Endothelial cell of hepatic sinusoid (primary cell): ENCODE measurements at regions not wholly inside any gene's neighbourhood (a gene's known extent, or its start where the extent isn't known, plus 50 kb on each side); places are given as distances from the start of the nearest gene placed in this dataset.
"Not testable (repeated sequence)": the region's sequence is repeated elsewhere in the genome, so short reads cannot be mapped to it uniquely, and the experiment has no call there.

ENCODE experiments used
- in situ Hi-C: cut with HindIII; loops from 2 replicates; pipeline ENCODE4 v1.10.0; 2017; ENCODE audit warnings: low sequenced_read_pairs

GRCh38 chr14:23829736-23830471, 123.7 kb upstream of the DHRS4 start:
- in situ Hi-C loops = no loop called here

- in situ Hi-C loops = no loop called here
Observed at GRCh38 chr14:23831596-23831995, 122.0 kb upstream of the DHRS4 start.

- in situ Hi-C loops = no loop called here
Observed at GRCh38 chr14:23861666-23862065, 91.9 kb upstream of the DHRS4 start.

- in situ Hi-C loops = no loop called here
Observed at GRCh38 chr14:23862513-23862912, 91.1 kb upstream of the DHRS4 start.

DNA sequence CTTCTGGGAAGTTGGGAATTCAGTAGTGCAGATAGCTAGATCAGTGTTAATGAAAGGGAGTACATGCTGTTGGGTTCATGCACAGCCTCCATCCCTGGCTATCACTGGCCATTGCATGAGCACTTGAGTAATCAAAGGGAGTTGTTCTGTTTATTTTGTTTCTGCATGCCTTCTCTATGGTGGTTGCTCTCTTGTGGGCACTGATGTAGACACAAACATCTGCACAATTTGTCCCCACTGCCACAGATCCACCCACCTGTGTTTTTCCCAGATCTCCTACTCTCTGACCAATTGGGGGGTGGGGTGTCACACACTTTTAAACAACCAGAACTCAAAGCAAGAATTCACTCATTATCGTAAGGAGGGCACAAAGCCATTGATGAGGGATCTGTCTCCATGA, 89.7 kb upstream of the DHRS4 start:
- in situ Hi-C loops = no loop called here

DNA sequence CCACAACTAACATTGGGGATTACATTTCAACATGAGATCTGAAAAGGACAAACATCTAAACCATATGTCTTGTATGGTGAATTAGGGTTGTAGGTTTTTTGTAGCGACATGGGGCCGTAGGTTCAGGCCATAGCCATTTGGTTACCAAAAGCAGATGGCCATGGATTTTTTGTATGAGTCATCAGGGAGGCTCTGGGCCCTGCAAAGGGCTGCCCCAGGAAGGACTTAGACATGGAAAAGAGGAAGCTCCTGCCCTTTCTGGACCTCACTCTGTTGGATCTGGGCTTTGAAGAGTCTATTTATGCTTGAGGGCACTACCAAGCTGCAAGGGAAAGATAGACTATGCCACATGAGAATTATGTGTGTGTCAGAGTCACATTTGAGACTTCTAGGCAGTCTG, 89.3 kb upstream of the DHRS4 start:
- in situ Hi-C loops = no loop called here

- in situ Hi-C loops = loop anchor here (5.0 kb wide), 1 partner anchor 93 kb away; no protein-coding TSS in a partner anchor
Observed at GRCh38 chr14:23864861-23865260, 88.7 kb upstream of the DHRS4 start.

- in situ Hi-C loops = loop anchor here (5.0 kb wide), 1 partner anchor 93 kb away; no protein-coding TSS in a partner anchor
Observed at GRCh38 chr14:23865502-23865901, 88.1 kb upstream of the DHRS4 start.

DNA sequence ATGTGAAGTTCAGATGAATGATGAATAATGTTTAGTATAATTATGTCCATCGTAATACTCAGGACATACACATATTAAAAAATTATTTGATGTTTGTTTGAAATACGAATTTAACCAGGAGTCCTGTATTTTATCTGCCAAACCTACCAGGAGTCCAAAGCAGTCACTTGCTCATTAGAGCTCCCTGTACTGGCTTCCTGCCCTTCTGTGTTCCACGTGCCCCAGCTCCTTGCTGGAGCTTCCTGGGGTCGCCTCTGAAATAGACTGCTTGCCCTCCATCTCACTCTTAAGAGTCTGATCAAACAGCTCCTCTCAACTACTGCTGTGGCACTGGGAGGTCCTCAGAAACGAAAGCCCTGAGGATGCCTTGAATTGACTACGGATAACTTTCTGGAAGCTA, 87.3 kb upstream of the DHRS4 start:
- in situ Hi-C loops = loop anchor here (5.0 kb wide), 1 partner anchor 94 kb away; no protein-coding TSS in a partner anchor

DNA sequence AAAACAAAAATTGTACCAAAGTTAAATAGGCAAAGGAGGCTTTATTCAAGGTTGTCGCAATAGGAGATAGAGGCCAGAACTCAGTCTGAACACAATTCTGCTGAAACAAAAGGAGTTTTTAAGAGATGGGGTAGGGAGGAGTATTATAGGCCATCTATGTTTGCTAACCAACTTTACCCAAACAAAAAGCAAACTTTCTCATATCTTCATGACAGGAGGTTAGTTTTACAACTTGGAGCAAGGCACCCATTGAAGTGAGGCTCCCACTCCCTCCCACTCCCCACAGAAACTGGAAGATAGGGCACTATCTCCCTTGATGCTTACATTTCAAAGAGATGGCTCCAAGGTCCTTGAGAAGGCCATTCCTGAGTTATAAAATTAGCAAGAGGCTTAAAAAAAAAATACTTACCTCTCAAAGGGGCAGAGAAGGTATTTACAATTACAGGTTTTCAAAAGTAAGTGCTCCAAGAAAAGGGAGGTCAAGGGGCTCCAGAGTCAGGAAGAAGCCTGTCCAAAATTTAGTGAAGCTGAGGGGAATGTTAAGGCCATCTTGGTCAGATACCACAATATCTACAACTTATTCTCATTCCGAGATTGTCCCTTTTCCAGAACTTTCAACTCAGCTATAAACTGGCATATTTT, 84.4 kb upstream of the DHRS4 start:
- in situ Hi-C loops = loop anchor here (5.0 kb wide), 1 partner anchor 97 kb away; no protein-coding TSS in a partner anchor

DNA sequence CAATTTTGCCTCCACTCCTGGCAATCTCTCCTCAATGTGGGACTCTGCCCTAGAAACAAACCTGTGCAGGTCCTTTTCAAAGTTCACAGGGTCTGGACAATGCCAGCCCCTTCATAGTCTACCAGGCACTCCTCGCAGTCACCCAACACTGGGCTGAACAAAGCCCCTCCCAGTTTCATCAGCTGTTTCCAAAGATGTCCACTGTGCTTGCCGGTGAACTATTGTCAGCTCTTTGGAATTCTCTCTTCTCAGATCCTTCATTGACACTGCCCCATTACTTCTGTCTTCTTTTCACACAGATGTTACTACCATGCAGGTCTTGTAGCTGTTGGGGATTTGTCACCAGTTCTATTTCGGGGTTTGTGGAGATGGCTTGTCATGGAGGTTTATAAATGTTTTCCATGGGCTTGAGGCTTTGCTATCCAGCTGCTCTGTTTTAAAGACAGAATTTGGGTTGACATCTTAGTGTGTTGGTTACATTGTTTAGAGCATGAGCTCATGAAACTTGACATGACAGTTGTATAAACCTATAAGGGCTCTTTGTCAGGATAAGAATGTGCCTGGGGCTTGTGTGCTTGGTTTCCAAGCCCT, 77.3 kb upstream of the DHRS4 start:
- in situ Hi-C loops = no loop called here

DNA sequence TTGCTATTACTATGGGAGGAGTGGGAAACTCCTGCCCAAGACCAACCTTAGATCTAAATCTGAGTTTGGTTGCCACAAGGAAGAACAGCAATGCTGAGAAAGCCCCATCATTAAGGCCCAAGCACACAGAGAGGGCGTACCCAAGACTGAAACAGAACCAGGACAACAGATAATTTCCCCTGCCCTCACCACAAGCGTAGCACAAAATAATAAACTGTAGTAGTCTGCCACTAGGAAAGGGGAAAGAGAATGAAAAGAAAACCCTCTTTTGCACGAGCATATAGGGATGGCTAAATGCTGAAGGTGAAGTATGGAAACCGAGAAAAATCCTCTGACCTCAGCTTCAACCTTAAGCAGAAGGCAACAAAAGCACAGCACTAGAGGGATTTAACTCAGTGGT, 76.5 kb upstream of the DHRS4 start:
- in situ Hi-C loops = no loop called here

GRCh38 chr14:23877538-23878180, 75.9 kb upstream of the DHRS4 start:
- in situ Hi-C loops = no loop called here

DNA sequence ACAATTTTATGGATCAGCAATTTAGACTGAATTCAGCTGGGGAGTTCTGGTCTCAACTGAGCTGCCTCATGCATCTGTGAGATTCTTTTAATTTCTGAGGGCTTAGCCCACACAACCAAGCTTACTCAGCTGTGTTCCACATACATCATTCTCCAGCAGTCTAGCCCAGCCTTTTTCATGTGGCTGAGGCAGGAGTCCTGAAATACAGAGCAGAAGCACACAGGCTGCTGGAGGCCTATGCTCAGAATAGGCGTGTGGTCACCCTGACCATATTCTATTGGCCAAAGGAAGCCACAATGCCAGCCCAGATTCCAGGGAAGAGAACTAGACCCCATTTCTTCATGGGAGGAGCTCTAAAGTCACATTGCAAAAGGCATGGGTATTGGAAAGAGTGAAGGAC, 72.3 kb upstream of the DHRS4 start:
- in situ Hi-C loops = no loop called here

DNA sequence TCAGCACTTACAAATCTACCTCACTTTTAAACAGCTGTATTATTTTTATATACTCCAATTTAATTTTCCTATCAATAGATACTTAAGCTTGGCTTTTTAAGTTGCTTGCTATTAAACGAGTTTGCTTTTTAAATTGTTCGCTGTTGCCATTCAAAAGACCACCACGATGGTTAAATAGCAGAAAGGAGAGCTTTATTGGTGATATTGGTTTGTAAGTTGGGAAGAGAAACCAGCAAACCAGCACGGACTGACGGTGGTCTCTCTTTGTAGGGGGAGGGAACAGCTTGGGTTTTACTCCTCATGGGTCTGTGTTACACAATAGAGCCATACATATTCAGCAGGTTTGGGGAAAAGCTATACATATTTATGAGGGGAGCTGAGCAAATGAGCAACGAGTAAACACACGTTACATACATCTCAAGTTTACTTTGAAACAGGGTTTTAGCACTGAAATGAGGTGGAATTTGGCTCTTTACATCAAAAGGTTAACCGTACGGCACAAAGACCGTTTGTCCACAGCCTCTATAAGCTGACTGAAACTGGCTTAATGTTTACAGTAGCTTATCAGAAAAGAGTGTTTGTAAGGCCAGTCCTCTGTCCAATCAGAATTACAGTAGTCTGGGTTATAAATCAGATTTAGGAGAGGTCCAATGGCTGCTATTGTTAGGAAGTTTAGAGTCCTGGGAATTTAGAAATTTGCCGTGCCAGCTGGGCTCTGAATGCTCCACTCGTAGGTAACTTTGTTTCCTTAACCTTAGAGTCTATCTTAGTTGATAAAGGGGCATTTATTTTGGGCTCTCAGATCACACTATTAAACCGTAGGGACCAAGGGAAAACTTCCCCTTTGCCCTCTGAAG, 69.7 kb upstream of the DHRS4 start:
- in situ Hi-C loops = no loop called here

- in situ Hi-C loops = no loop called here
Observed at GRCh38 chr14:23884541-23884904, 69.0 kb upstream of the DHRS4 start.

DNA sequence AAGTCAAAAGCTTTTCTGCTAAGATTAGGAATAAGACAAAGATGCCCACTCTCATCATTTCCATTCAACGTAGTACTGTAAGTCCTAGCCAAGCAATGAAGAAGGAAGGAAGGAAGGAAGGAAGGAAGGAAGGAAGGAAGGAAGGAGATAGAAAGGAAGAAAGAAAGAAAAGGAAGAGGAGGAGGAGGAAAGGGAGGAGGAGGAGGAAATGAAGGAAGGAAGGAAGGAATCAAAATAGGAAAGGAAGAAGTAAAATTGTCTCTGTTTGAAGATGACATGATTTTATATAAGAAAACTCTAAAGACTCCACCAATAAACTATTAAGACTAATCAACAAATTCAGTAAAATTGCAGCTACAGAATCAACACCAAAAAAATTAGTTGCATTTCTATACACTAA, 66.0 kb upstream of the DHRS4 start:
- in situ Hi-C loops = no loop called here

DNA sequence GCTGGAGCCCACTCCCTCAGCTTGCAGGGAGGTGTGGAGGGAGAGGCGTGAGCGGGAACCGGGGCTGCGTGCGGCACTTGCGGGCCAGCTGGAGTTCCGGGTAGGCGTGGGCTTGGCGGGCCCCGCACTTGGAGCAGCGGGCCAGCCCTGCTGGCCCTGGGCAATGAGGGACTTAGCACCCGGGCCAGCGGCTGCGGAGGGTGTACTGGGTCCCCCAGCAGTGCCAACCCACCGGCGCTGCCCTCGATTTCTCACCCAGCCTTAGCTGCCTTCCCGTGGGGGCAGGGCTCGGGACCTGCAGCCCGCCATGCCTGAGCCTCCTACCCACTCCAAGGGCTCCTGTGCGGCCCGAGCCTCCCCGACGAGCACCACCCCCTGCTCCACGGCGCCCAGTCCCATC, 61.9 kb upstream of the DHRS4 start:
- in situ Hi-C loops = not testable (repeated sequence)

GRCh38 chr14:23892289-23892688, 61.3 kb upstream of the DHRS4 start:
- in situ Hi-C loops = not testable (repeated sequence)

DNA sequence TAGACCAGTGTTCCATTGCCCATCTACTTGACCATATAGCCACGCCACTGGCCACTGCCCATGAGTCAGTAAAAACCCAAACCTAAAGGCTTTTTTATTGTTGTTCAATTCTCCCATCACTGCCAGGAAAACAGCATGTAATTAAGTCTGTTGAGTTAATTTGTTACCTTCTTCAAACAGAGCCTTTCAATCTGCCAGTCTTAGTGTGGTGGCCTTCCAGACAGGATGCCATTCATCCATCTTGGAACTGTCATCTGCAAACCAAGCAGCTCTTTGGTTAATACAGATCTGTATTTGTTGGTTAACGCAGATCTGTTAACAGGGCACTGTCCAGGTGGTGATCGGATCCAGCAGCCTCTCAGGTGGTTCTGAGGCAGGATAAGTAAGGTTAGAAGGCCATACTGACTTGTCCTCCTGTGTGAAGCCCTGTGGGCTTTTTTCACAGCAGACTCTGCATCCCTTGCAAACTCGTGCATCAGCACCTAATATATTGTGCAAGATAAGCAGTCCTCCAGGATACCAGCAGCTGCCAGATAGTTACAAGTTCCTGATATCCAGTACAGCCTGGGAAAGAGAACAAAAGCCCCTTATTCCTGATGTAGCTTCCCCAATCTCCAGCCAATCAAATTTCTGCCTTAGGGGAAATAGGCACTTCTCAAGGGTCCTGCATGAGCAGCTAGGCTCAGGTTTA, 59.1 kb upstream of the DHRS4 start:
- in situ Hi-C loops = no loop called here
